ENCODE measurements at regions not wholly inside any gene's neighbourhood (a gene's known extent, or its start where the extent isn't known, plus 50 kb on each side); places are given as distances from the start of the nearest gene placed in this dataset.

- no peak overlapping the region for H3K4me3 ChIP-seq (ENCODE audit: low read depth, low read length)
- TF ChIP-seq, protein P1, sequence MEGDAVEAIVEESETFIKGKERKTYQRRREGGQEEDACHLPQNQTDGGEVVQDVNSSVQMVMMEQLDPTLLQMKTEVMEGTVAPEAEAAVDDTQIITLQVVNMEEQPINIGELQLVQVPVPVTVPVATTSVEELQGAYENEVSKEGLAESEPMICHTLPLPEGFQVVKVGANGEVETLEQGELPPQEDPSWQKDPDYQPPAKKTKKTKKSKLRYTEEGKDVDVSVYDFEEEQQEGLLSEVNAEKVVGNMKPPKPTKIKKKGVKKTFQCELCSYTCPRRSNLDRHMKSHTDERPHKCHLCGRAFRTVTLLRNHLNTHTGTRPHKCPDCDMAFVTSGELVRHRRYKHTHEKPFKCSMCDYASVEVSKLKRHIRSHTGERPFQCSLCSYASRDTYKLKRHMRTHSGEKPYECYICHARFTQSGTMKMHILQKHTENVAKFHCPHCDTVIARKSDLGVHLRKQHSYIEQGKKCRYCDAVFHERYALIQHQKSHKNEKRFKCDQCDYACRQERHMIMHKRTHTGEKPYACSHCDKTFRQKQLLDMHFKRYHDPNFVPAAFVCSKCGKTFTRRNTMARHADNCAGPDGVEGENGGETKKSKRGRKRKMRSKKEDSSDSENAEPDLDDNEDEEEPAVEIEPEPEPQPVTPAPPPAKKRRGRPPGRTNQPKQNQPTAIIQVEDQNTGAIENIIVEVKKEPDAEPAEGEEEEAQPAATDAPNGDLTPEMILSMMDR (IDR thresholded peaks at IDR 0.05; ENCODE audit: insufficient read depth, low read depth, low read length) = no peak
- no peak for DNase-seq (ENCODE audit: low read depth)
Measured at GRCh38 chr1:219697682-219698081, 84.8 kb upstream of the ZC3H11B start.

DNA sequence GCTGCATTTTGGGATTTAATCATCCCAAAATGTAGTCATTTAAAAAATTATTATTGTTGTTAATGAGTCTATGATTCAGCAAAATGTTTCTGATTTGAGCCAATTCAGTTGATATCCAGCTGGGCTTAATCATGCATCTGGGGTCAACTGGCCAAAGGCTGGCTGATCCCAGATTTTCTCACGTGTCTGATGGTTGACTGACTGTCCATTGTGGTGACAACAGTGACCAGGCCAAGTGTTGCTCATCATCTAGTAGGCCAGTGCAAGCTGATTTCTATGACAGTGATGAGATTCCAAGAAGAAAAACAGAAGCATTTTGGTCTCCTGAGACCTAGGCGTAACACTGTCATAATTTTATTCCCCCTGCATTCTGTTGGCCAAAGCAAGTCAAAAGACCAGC lies 80.1 kb upstream of the ZC3H11B start:
- DNase-seq (ENCODE audit: low read depth) = no peak
- H3K4me3 ChIP-seq (ENCODE audit: low read depth, low read length) = no peak overlapping the region
- TF ChIP-seq, protein P1 (IDR thresholded peaks at IDR 0.05; ENCODE audit: insufficient read depth, low read depth, low read length) = no peak

- no peak for DNase-seq (ENCODE audit: low read depth)
- TF ChIP-seq, protein P1 (IDR thresholded peaks at IDR 0.05; ENCODE audit: insufficient read depth, low read depth, low read length) = no peak
- no peak overlapping the region for H3K4me3 ChIP-seq (ENCODE audit: low read depth, low read length)
Measured at GRCh38 chr1:219689774-219690173, 76.9 kb upstream of the ZC3H11B start.

DNA sequence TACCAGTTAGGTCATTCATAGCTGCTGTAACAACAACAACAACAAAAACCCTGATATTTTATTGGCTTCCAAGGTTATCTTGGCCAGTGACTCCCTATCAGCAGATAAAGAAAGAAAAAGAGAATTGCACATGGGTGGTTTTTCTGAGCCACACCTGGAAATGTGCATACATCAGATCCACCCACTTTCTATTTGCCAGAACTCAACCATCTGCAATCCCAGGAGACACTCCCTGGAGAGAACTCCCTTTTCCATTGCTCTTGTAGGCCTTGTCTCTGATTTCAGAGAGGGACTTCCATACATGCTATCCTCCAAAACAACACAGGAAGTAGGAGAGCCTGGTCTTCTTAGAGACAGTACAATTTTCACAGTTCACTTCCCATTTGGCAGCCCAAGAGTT lies 74.9 kb upstream of the ZC3H11B start:
- TF ChIP-seq, protein P1 (IDR thresholded peaks at IDR 0.05; ENCODE audit: insufficient read depth, low read depth, low read length) = no peak
- no peak for DNase-seq (ENCODE audit: low read depth)
- no peak overlapping the region for H3K4me3 ChIP-seq (ENCODE audit: low read depth, low read length)

GRCh38 chr1:219686171-219686570 lies 73.3 kb upstream of the ZC3H11B start:
- TF ChIP-seq, protein P1 (IDR thresholded peaks at IDR 0.05; ENCODE audit: insufficient read depth, low read depth, low read length) = no peak
- H3K4me3 ChIP-seq (ENCODE audit: low read depth, low read length) = no peak overlapping the region
- DNase-seq (ENCODE audit: low read depth) = no peak

GRCh38 chr1:219682788-219683187 lies 69.9 kb upstream of the ZC3H11B start:
- no peak for DNase-seq (ENCODE audit: low read depth)
- H3K4me3 ChIP-seq (ENCODE audit: low read depth, low read length) = no peak overlapping the region
- TF ChIP-seq, protein P1 (IDR thresholded peaks at IDR 0.05; ENCODE audit: insufficient read depth, low read depth, low read length) = no peak

GRCh38 chr1:219681876-219682275 lies 69.0 kb upstream of the ZC3H11B start:
- DNase-seq (ENCODE audit: low read depth) = no peak
- no peak overlapping the region for H3K4me3 ChIP-seq (ENCODE audit: low read depth, low read length)
- TF ChIP-seq, protein P1 (IDR thresholded peaks at IDR 0.05; ENCODE audit: insufficient read depth, low read depth, low read length) = no peak

Measured in fibroblast of villous mesenchyme (primary cell).